ENCODE measurements at regions not wholly inside any gene's neighbourhood (a gene's known extent, or its start where the extent isn't known, plus 50 kb on each side); places are given as distances from the start of the nearest gene placed in this dataset.

DNA sequence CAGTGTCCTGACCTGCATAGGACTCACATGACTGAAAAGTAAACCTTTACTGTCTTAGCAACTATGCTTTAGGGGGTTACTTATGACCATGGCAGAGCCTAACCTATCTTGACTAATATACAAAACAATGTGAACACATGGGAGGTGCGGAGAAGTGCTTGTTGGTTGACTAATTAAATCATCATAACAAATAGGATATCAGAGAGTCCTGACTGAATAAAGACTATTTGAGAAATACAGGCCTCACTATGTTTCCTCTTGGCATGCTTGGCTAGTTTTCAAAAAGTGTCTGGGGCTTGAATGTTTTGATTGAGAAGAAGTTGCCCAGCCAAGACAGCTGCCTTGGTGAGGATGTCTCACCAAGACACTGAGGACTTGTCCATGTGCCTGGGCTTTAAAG lies 104.4 kb upstream of the PHYHIPL start:
- intact Hi-C loops (cut with DNase I; ENCODE audit: low total_unique reads) (no loop called here), in situ Hi-C loops (cut with MboI; ENCODE audit: low pct_ligation_motif_present in 1 of 4, low pct_unique_long_range_greater_than_20kb in 1 of 4, low sequenced_read_pairs in 3 of 4) (no loop called here)
- no peaks in the 10 kb centered on the region for H3K9me3 ChIP-seq
- no peak overlapping the region for H3K27ac ChIP-seq
- no peaks in the 10 kb centered on the region for H3K27me3 ChIP-seq
- no peak for DNase-seq
- 79 to 80% methylated on average over 1 of the region's 1 CpG for WGBS, 2 donors (ENCODE audit: low coverage in 1 of 2)
- H3K4me3 ChIP-seq = no peak overlapping the region
- H3K36me3 ChIP-seq = no peaks in the 10 kb centered on the region
- TF ChIP-seq EP300 (IDR thresholded peaks at IDR 0.05; ENCODE audit: low read depth) (no peak), POLR2AphosphoS5 (IDR thresholded peaks at IDR 0.05) (no peak), POLR2A (IDR thresholded peaks at IDR 0.05) (no peak)
- TF ChIP-seq, protein P1, sequence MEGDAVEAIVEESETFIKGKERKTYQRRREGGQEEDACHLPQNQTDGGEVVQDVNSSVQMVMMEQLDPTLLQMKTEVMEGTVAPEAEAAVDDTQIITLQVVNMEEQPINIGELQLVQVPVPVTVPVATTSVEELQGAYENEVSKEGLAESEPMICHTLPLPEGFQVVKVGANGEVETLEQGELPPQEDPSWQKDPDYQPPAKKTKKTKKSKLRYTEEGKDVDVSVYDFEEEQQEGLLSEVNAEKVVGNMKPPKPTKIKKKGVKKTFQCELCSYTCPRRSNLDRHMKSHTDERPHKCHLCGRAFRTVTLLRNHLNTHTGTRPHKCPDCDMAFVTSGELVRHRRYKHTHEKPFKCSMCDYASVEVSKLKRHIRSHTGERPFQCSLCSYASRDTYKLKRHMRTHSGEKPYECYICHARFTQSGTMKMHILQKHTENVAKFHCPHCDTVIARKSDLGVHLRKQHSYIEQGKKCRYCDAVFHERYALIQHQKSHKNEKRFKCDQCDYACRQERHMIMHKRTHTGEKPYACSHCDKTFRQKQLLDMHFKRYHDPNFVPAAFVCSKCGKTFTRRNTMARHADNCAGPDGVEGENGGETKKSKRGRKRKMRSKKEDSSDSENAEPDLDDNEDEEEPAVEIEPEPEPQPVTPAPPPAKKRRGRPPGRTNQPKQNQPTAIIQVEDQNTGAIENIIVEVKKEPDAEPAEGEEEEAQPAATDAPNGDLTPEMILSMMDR (IDR thresholded peaks at IDR 0.05) = no peak
- H3K4me1 ChIP-seq = no peaks in the 10 kb centered on the region

DNA sequence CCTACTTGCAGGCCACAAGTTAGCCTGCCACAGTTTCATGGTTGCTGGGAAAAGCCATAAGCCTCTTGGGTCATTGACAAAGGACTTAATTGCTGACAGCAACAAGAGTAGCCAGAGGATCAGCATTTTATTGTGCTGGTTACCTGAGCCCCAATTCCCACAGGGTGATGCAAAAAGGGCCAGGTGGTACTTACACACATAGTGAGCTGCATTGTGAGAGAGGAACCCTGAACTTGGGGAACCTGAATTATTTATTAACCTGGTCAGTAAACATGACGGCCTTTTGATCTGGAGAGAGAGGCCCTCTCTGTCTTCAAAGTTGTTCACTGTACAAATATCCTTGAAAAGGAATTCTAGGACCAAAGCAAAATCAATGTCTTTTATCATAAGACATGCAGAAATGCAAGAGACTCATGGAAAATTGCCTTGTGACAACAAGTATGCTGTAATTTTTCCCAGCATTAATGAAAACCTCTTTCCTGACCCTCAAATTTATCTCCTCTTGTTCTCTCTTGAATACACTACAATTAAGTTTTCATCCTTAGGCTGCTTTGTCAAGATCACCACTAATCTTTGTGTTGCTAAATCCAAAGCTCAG lies 102.9 kb upstream of the PHYHIPL start:
- no peaks in the 10 kb centered on the region for H3K36me3 ChIP-seq
- H3K4me3 ChIP-seq = no peak overlapping the region
- H3K27ac ChIP-seq = no peak overlapping the region
- no peaks in the 10 kb centered on the region for H3K4me1 ChIP-seq
- WGBS, 2 donors (ENCODE audit: low coverage in 1 of 2) = 20 to 42% methylated on average over 1 of the region's 1 CpG
- H3K9me3 ChIP-seq = no peaks in the 10 kb centered on the region
- in situ Hi-C loops (cut with MboI; ENCODE audit: low pct_ligation_motif_present in 1 of 4, low pct_unique_long_range_greater_than_20kb in 1 of 4, low sequenced_read_pairs in 3 of 4) (no loop called here), intact Hi-C loops (cut with DNase I; ENCODE audit: low total_unique reads) (no loop called here)
- no peaks in the 10 kb centered on the region for H3K27me3 ChIP-seq
- no peak for DNase-seq
- TF ChIP-seq POLR2A (IDR thresholded peaks at IDR 0.05) (no peak), EP300 (IDR thresholded peaks at IDR 0.05; ENCODE audit: low read depth) (no peak), POLR2AphosphoS5 (IDR thresholded peaks at IDR 0.05) (no peak)
- TF ChIP-seq, protein P1 (IDR thresholded peaks at IDR 0.05) = no peak

DNA sequence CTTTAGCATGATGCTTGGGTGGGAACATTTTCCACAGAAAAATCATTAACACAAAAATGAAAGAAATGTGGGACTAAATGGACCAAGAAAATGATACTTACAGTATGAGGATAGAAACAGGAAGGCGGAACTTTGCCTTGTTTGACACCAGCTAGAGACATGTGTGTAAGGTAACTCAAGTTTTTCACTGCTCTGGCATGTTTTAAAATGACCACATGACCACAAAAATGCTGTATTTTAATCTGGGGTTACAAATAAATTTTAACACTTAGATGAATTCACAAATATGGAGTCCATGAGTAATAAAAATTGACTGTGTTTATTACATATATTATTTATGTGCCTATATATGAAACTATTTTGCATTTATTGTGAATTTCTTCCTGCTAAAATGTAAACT lies 100.9 kb upstream of the PHYHIPL start:
- TF ChIP-seq POLR2A (IDR thresholded peaks at IDR 0.05) (no peak), POLR2AphosphoS5 (IDR thresholded peaks at IDR 0.05) (no peak), EP300 (IDR thresholded peaks at IDR 0.05; ENCODE audit: low read depth) (no peak)
- TF ChIP-seq, protein P1 (IDR thresholded peaks at IDR 0.05) = no peak
- no peaks in the 10 kb centered on the region for H3K27me3 ChIP-seq
- 88 to 100% methylated on average over 1 of the region's 1 CpG for WGBS, 2 donors (ENCODE audit: low coverage in 1 of 2)
- no peak overlapping the region for H3K27ac ChIP-seq
- intact Hi-C loops (cut with DNase I; ENCODE audit: low total_unique reads) (no loop called here), in situ Hi-C loops (cut with MboI; ENCODE audit: low pct_ligation_motif_present in 1 of 4, low pct_unique_long_range_greater_than_20kb in 1 of 4, low sequenced_read_pairs in 3 of 4) (no loop called here)
- H3K9me3 ChIP-seq = no peaks in the 10 kb centered on the region
- H3K4me3 ChIP-seq = no peak overlapping the region
- no peaks in the 10 kb centered on the region for H3K4me1 ChIP-seq
- H3K36me3 ChIP-seq = no peaks in the 10 kb centered on the region
- no peak for DNase-seq

DNA sequence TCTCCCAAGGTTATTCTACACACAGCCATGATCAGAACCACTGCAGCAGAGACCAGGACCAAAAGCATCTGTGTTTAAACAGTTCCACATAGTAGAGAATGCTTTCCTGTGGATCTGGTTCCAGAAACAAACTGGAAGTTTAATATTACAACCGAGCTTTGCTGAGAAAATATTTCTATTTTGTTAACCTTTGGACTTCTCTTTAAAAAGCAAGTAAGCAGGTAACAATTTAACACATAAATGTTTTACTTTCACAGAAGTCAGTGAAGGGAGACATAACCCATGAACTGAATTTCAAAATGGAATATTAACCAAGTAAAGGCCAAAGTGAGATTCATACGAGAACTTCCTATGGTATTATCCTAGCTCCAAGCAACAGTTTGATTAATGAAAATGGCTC lies 98.6 kb upstream of the PHYHIPL start:
- intact Hi-C loops (cut with DNase I; ENCODE audit: low total_unique reads) = no loop called here
- Histone ChIP-seq H3K36me3 (no peaks in the 10 kb centered on the region), H3K4me1 (no peaks in the 10 kb centered on the region), H3K27ac (no peak overlapping the region), H3K9me3 (no peaks in the 10 kb centered on the region), H3K27me3 (no peaks in the 10 kb centered on the region), H3K4me3 (no peak overlapping the region)
- in situ Hi-C loops (cut with MboI; ENCODE audit: low pct_ligation_motif_present in 1 of 4, low pct_unique_long_range_greater_than_20kb in 1 of 4, low sequenced_read_pairs in 3 of 4) = no loop called here
- 35 to 48% methylated on average over 2 of the region's 2 CpGs for WGBS, 2 donors (ENCODE audit: low coverage in 1 of 2)
- no peak for DNase-seq
- TF ChIP-seq EP300 (IDR thresholded peaks at IDR 0.05; ENCODE audit: low read depth) (no peak), POLR2A (IDR thresholded peaks at IDR 0.05) (no peak), POLR2AphosphoS5 (IDR thresholded peaks at IDR 0.05) (no peak)
- TF ChIP-seq, protein P1 (IDR thresholded peaks at IDR 0.05) = no peak
